A549 (cell line): ENCODE measurements at regions not wholly inside any gene's neighbourhood (a gene's known extent, or its start where the extent isn't known, plus 50 kb on each side); places are given as distances from the start of the nearest gene placed in this dataset.

Experiments
- ESRRA ChIP-seq: fragments of 150-350 bp; IDR thresholded peaks from 2 replicates; pipeline ENCODE4 v1.6.1; 2014; ENCODE audit warnings: mild to moderate bottlenecking, low read length, borderline replicate concordance
- POLR2AphosphoS2 ChIP-seq: conservative IDR thresholded peaks from 2 replicates; pipeline ENCODE4 v1.6.1; 2012; ENCODE audit warnings: low read length, improper control_type of control experiment, inconsistent platforms
- TP53 ChIP-seq: fragments of 250-450 bp; sonication (Bioruptor Pico); IDR thresholded peaks from 2 replicates; pipeline ENCODE4 v1.5.0; 2021; ENCODE audit warnings: mild to moderate bottlenecking, moderate library complexity
- TF ChIP-seq, protein P1 (sequence below): fragments of >200 bp; sonication (Bioruptor Twin); formaldehyde crosslinking; IDR thresholded peaks from 3 replicates; pipeline ENCODE4 v1.5.1; 2016
- TF ChIP-seq, protein P2 (sequence below): fragments of 250-450 bp; sonication (Bioruptor Pico); IDR thresholded peaks from 2 replicates; pipeline ENCODE4 v1.5.0; 2021; ENCODE audit warnings: mild to moderate bottlenecking, moderate library complexity, borderline replicate concordance

- no peak for TF ChIP-seq TP53 (CRISPR knock-in tag)
- TF ChIP-seq ESRRA: no peak
- TF ChIP-seq, protein P1, sequence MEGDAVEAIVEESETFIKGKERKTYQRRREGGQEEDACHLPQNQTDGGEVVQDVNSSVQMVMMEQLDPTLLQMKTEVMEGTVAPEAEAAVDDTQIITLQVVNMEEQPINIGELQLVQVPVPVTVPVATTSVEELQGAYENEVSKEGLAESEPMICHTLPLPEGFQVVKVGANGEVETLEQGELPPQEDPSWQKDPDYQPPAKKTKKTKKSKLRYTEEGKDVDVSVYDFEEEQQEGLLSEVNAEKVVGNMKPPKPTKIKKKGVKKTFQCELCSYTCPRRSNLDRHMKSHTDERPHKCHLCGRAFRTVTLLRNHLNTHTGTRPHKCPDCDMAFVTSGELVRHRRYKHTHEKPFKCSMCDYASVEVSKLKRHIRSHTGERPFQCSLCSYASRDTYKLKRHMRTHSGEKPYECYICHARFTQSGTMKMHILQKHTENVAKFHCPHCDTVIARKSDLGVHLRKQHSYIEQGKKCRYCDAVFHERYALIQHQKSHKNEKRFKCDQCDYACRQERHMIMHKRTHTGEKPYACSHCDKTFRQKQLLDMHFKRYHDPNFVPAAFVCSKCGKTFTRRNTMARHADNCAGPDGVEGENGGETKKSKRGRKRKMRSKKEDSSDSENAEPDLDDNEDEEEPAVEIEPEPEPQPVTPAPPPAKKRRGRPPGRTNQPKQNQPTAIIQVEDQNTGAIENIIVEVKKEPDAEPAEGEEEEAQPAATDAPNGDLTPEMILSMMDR: no peak
- TF ChIP-seq POLR2AphosphoS2: no peak
- TF ChIP-seq, protein P2, sequence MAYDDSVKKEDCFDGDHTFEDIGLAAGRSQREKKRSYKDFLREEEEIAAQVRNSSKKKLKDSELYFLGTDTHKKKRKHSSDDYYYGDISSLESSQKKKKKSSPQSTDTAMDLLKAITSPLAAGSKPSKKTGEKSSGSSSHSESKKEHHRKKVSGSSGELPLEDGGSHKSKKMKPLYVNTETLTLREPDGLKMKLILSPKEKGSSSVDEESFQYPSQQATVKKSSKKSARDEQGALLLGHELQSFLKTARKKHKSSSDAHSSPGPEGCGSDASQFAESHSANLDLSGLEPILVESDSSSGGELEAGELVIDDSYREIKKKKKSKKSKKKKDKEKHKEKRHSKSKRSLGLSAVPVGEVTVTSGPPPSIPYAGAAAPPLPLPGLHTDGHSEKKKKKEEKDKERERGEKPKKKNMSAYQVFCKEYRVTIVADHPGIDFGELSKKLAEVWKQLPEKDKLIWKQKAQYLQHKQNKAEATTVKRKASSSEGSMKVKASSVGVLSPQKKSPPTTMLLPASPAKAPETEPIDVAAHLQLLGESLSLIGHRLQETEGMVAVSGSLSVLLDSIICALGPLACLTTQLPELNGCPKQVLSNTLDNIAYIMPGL (CRISPR knock-in tag): no peak
Observed at GRCh38 chr9:80952363-80952922, 736.9 kb downstream of the TLE1 start.
